HCT116 (cell line): ENCODE measurements at regions not wholly inside any gene's neighbourhood (a gene's known extent, or its start where the extent isn't known, plus 50 kb on each side); places are given as distances from the start of the nearest gene placed in this dataset.

ENCODE experiments used
- ATAC-seq: fragments of 200-7000 bp; cut with Tn5 transposase; 2 replicates; pipeline ENCODE4 v1.9.1; 2020; ENCODE audit warnings: mild to moderate bottlenecking, moderate library complexity
- BruUV-seq: library from RNA; stranded (reverse); fragments of 400-500 nt; replicated peaks from 2 replicates; lab custom pipeline; 2021; lab: Mats Ljungman, UMichigan
- CTCF ChIA-PET: fragments of 300-600 bp; sonication (Branson Sonifier 250); formaldehyde crosslinking; loops from one replicate; lab custom pipeline; 2021; ENCODE audit warnings: antibody characterized with exemption; lab: Charles Lee
- POLR2A ChIA-PET: fragments of 300-600, 350-600 bp; sonication (Branson Sonifier 250); formaldehyde crosslinking; loops from one replicate; lab custom pipeline; 2021; ENCODE audit warnings: antibody characterized with exemption; lab: Charles Lee
- RAD21 ChIA-PET, 2 experiments: fragments of 300-600 bp; sonication (Branson Sonifier 250); formaldehyde crosslinking; loops; one replicate each; lab custom pipeline; 2023; ENCODE audit warnings: low total read pairs in 2 of 2; ENCODE audit not compliant: uncharacterized antibody in 2 of 2, unreplicated experiment in 2 of 2, low non-redundant PET in 1 of 2; lab: Charles Lee
- DNase-seq: peaks from one replicate; pipeline ENCODE4 v3.0.0-alpha.2; 2010; ENCODE audit warnings: low read depth, low spot score
- H2AFZ ChIP-seq: fragments of 200-600 bp; shearing (Covaris generic), sonication (generic); 2 replicates; pipeline ENCODE4 v1.6.1; 2017; ENCODE audit warnings: low read depth, mixed run types, mixed read lengths, antibody characterized with exemption, low read length; ENCODE audit not compliant: poor library complexity, severe bottlenecking
- H3K27ac ChIP-seq: 2 replicates; pipeline ENCODE4 v1.5.1; 2012; ENCODE audit warnings: low read depth, low read length
- H3K27me3 ChIP-seq: fragments of 200-600 bp; sonication (generic); 2 replicates; pipeline ENCODE4 v1.6.1; 2016; ENCODE audit warnings: mixed run types, low read length, mixed read lengths; ENCODE audit not compliant: insufficient read depth
- H3K36me3 ChIP-seq, 2 experiments: fragments of 200-500 bp in 1 of 2; fragments of 200-600 bp in 1 of 2; sonication (Bioruptor generic) in 1 of 2; sonication (generic) in 1 of 2; 2 replicates each; pipeline versions ENCODE4 v1.5.1 to v1.6.1; 2014 to 2016; ENCODE audit warnings: low read length in 2 of 2, inconsistent platforms in 1 of 2, mixed read lengths in 1 of 2, mixed run types in 1 of 2; ENCODE audit not compliant: insufficient read depth in 2 of 2, control insufficient read depth in 1 of 2
- H3K4me1 ChIP-seq, 2 experiments: fragments of 200-600 bp in 1 of 2; sonication (generic) in 1 of 2; 2 replicates each; pipeline versions ENCODE4 v1.5.1 to v1.6.1; 2012 to 2017; ENCODE audit warnings: low read length in 2 of 2, inconsistent platforms in 1 of 2, mild to moderate bottlenecking in 1 of 2, mixed read lengths in 1 of 2, mixed run types in 1 of 2, moderate library complexity in 1 of 2; ENCODE audit not compliant: insufficient read depth in 2 of 2, control insufficient read depth in 1 of 2
- H3K4me2 ChIP-seq: fragments of 200-600 bp; sonication (generic); 2 replicates; pipeline ENCODE4 v1.6.1; 2017; ENCODE audit warnings: mixed run types, low read length, mixed read lengths
- H3K4me3 ChIP-seq, 2 experiments: fragments of 200-600 bp in 1 of 2; sonication (generic) in 1 of 2; replicated peaks in 1 of 2; 2 replicates each; pipeline ENCODE4 v1.5.1; 2011 to 2016; ENCODE audit warnings: low read length in 2 of 2, control low read depth in 1 of 2, low read depth in 1 of 2, mild to moderate bottlenecking in 1 of 2, mixed read lengths in 1 of 2, mixed run types in 1 of 2
- H3K79me2 ChIP-seq: fragments of 200-600 bp; sonication (generic); 2 replicates; pipeline ENCODE4 v1.6.1; 2017; ENCODE audit warnings: mild to moderate bottlenecking, mixed run types, low read length, moderate library complexity, mixed read lengths; ENCODE audit not compliant: insufficient read depth
- H3K9ac ChIP-seq: fragments of 200-600 bp; sonication (generic); 2 replicates; pipeline ENCODE4 v1.6.1; 2016; ENCODE audit warnings: low read length, mixed read lengths
- H3K9me2 ChIP-seq: fragments of 200-600 bp; sonication (generic), shearing (Covaris generic); 2 replicates; pipeline ENCODE4 v1.6.1; 2017; ENCODE audit warnings: mixed run types, mild to moderate bottlenecking, moderate library complexity; ENCODE audit not compliant: insufficient read depth
- H3K9me3 ChIP-seq, 2 experiments: fragments of 200-500 bp in 1 of 2; fragments of 200-600 bp in 1 of 2; sonication (Bioruptor generic) in 1 of 2; sonication (generic) in 1 of 2; 2 replicates each; pipeline ENCODE4 v1.6.1; 2014 to 2017; ENCODE audit warnings: low read length in 2 of 2, mixed read lengths in 2 of 2, inconsistent platforms in 1 of 2, low read depth in 1 of 2, mild to moderate bottlenecking in 1 of 2, mixed run types in 1 of 2, moderate library complexity in 1 of 2; ENCODE audit not compliant: control insufficient read depth in 1 of 2, insufficient read depth in 1 of 2
- H4K20me1 ChIP-seq: fragments of 200-600 bp; sonication (generic), shearing (Covaris generic); 2 replicates; pipeline ENCODE4 v1.6.1; 2017; ENCODE audit warnings: mixed run types, mild to moderate bottlenecking, moderate library complexity; ENCODE audit not compliant: insufficient read depth
- CEBPB ChIP-seq: IDR thresholded peaks from 2 replicates; pipeline ENCODE4 v1.6.1; 2012; ENCODE audit warnings: low read depth
- EZH2phosphoT487 ChIP-seq: fragments of 200-600 bp; IDR thresholded peaks from 2 replicates; pipeline ENCODE4 v1.6.1; 2018; ENCODE audit warnings: antibody characterized with exemption, borderline replicate concordance
- JUND ChIP-seq: IDR thresholded peaks from 2 replicates; pipeline ENCODE4 v1.6.1; 2012
- REST ChIP-seq: IDR thresholded peaks from 2 replicates; pipeline ENCODE4 v1.6.1; 2012; ENCODE audit warnings: low read depth
- SP1 ChIP-seq: IDR thresholded peaks from 2 replicates; pipeline ENCODE4 v1.6.1; 2012; ENCODE audit warnings: low read depth
- TCF7L2 ChIP-seq: IDR thresholded peaks from 2 replicates; pipeline ENCODE4 v1.7.0; 2011; ENCODE audit warnings: borderline replicate concordance, inconsistent platforms; ENCODE audit not compliant: insufficient read depth, insufficient read length; ENCODE audit errors: extremely low read depth
- YY1 ChIP-seq: IDR thresholded peaks from 2 replicates; pipeline ENCODE4 v1.6.1; 2011; ENCODE audit warnings: low read length, low read depth, moderate library complexity, mild to moderate bottlenecking; ENCODE audit not compliant: insufficient replicate concordance; ENCODE audit errors: extremely low read depth
- ZFX ChIP-seq: fragments of 450-650 bp; IDR thresholded peaks from 2 replicates; pipeline ENCODE4 v1.6.1; 2017
- intact Hi-C: fragments of 100-400 bp; cut with micrococcal nuclease; formaldehyde crosslinking; loops from 2 replicates; pipeline ENCODE4 v1.10.0; 2022
- TF ChIP-seq, protein P1 (sequence below): IDR thresholded peaks from 2 replicates; pipeline ENCODE4 v1.6.1; 2012

- no peak for TF ChIP-seq EZH2phosphoT487
- TF ChIP-seq SP1 = no peak
- TF ChIP-seq, protein P1, sequence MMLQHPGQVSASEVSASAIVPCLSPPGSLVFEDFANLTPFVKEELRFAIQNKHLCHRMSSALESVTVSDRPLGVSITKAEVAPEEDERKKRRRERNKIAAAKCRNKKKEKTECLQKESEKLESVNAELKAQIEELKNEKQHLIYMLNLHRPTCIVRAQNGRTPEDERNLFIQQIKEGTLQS = no peak
- no peak for TF ChIP-seq TCF7L2
- TF ChIP-seq, all 23 proteins: peak for 0
These were observed 419.8 kb upstream of the NR2F2 start (continued) for GRCh38 chr15:95910643-95911212.

DNA sequence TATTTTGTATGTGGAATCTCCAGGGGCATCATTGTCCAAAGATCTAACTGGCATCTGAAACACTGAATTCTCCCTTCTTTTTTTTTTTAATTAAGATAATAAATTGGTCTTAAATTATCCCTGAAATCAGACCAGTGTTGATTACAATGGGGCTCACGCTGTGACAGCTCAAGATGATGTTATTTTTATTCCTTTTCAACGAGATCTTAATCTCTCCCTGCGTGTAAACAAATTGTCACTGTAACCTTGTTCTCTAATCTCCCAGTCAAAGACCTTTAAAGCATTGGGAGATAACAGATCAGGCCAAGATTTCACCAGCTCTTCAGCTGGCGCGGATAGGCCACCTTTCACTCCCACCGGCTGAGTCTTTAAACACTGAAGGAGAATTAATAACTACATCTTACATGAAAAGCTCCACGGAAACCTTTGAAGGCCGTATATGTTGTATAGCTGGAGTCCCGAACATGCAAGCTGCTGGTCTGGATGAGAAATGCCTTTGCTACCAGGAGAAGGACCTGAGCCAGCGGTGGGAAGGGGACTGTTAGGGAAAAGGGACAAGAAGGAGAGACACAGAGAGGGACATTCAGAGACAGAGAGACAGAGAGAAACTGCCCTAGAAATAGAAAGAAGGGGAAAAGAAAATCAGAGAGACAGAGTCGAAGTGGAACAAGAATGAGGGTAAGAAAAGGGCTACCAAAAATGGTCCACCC, 418.8 kb upstream of the NR2F2 start:
- no peak for DNase-seq
- no TSS peak for BruUV-seq
- H3K9ac ChIP-seq = no peak overlapping the region
- intact Hi-C loops = no loop called here
- H3K27ac ChIP-seq = no peak overlapping the region
- ChIA-PET CTCF (no interaction called here), POLR2A (no interaction called here), RAD21 (no interaction called here)
- H3K4me2 ChIP-seq = no peak overlapping the region
- no peak overlapping the region for H3K4me3 ChIP-seq
- H3K9me2 ChIP-seq = no peaks in the 10 kb centered on the region
- no peaks in the 10 kb centered on the region for H3K27me3 ChIP-seq
- no peaks in the 10 kb centered on the region for H4K20me1 ChIP-seq
- no peaks in the 10 kb centered on the region for H3K9me3 ChIP-seq
- H3K4me1 ChIP-seq = no peaks in the 10 kb centered on the region
- H3K79me2 ChIP-seq = no peaks in the 10 kb centered on the region
- TF ChIP-seq ZFX (no peak), REST (no peak), CEBPB (no peak), EZH2phosphoT487 (no peak), YY1 (no peak), JUND (no peak)
- TF ChIP-seq, all 23 proteins: peak for 0
- no peak overlapping the region for H2AFZ ChIP-seq
- no peaks in the 10 kb centered on the region for H3K36me3 ChIP-seq
- ATAC-seq = no peak
